ENCODE measurements at regions not wholly inside any gene's neighbourhood (a gene's known extent, or its start where the extent isn't known, plus 50 kb on each side); places are given as distances from the start of the nearest gene placed in this dataset.

DNA sequence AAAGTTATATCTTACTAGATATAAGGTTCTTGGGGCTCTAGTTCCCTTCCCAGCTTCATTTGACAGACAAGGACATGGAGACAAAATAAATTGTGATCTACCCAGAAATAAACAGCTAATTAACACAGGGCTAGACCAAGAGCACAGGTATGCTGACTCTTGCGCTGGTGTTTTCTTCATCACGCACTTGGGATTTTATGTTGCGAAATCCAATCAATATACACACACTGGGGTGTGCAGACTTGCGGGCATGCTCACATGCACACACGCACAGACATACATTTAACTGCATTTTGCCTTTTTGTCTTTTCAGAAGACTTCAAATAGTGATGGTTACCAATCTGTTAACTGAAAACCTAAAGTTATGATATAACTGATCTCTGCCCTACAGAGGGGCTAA lies 91.2 kb downstream of the LRATD1 start:
- CTCF ChIA-PET: no interaction called here
- ATAC-seq (ENCODE audit: low read depth): no peak
- Histone ChIP-seq H3K9ac (ENCODE audit: low read length) (no peak overlapping the region), H3K4me3 (ENCODE audit: control extremely low read depth in 1 of 5, extremely low read depth in 1 of 5, insufficient read depth in 1 of 5, low read depth in 2 of 5, low read length in 4 of 5) (no peak overlapping the region), H3K9me3 (ENCODE audit: control extremely low read depth in 1 of 3, control insufficient read depth in 2 of 3, insufficient read depth in 1 of 3, low read length in 2 of 3) (no peaks in the 10 kb centered on the region), H3K27ac (ENCODE audit: low read length in 2 of 2) (no peak overlapping the region), H3K27me3 (replicated peaks in 1 of 4; ENCODE audit: control extremely low read depth in 1 of 4, control insufficient read depth in 3 of 4, insufficient read depth in 4 of 4, low read length in 3 of 4) (no peaks in the 10 kb centered on the region), H3K36me3 (replicated peaks in 1 of 2; ENCODE audit: control extremely low read depth in 1 of 2, control insufficient read depth in 1 of 2, extremely low read depth in 1 of 2, insufficient read depth in 2 of 2, low read length in 1 of 2) (no peaks in the 10 kb centered on the region), H2AFZ (ENCODE audit: insufficient read depth, low read depth, low read length, poor library complexity, severe bottlenecking) (no peak overlapping the region), H3K79me2 (ENCODE audit: control insufficient read depth, insufficient read depth, low read length) (no peaks in the 10 kb centered on the region), H3K4me1 (ENCODE audit: control insufficient read depth in 2 of 2, insufficient read depth in 2 of 2, low read length in 2 of 2) (no peaks in the 10 kb centered on the region), H4K20me1 (ENCODE audit: control insufficient read depth, insufficient read depth, low read length, poor library complexity, severe bottlenecking) (no peaks in the 10 kb centered on the region), H3K4me2 (replicated peaks; ENCODE audit: low read depth, low read length, poor library complexity, severe bottlenecking) (no peak overlapping the region)
- intact Hi-C loops (cut with micrococcal nuclease): no loop called here
- POLR2A ChIA-PET: no interaction called here
- TF ChIP-seq, protein P1, sequence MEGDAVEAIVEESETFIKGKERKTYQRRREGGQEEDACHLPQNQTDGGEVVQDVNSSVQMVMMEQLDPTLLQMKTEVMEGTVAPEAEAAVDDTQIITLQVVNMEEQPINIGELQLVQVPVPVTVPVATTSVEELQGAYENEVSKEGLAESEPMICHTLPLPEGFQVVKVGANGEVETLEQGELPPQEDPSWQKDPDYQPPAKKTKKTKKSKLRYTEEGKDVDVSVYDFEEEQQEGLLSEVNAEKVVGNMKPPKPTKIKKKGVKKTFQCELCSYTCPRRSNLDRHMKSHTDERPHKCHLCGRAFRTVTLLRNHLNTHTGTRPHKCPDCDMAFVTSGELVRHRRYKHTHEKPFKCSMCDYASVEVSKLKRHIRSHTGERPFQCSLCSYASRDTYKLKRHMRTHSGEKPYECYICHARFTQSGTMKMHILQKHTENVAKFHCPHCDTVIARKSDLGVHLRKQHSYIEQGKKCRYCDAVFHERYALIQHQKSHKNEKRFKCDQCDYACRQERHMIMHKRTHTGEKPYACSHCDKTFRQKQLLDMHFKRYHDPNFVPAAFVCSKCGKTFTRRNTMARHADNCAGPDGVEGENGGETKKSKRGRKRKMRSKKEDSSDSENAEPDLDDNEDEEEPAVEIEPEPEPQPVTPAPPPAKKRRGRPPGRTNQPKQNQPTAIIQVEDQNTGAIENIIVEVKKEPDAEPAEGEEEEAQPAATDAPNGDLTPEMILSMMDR (IDR thresholded peaks at IDR 0.05): no peak
- TF ChIP-seq EZH2 (IDR thresholded peaks at IDR 0.05; ENCODE audit: borderline replicate concordance, insufficient read depth, low read depth, low read length, poor library complexity, severe bottlenecking): no peak
- DNase-seq: no peak
- Mint-ChIP-seq H3K27me3 (no peaks in the 10 kb centered on the region), H3K4me3 (no peak overlapping the region), H3K4me1 (no peaks in the 10 kb centered on the region), H3K27ac (no peak overlapping the region), H3K9me3 (ENCODE audit: insufficient read depth) (no peaks in the 10 kb centered on the region)
- WGBS (ENCODE audit: insufficient coverage): 95% methylated on average over 3 of the region's 5 CpGs

DNA sequence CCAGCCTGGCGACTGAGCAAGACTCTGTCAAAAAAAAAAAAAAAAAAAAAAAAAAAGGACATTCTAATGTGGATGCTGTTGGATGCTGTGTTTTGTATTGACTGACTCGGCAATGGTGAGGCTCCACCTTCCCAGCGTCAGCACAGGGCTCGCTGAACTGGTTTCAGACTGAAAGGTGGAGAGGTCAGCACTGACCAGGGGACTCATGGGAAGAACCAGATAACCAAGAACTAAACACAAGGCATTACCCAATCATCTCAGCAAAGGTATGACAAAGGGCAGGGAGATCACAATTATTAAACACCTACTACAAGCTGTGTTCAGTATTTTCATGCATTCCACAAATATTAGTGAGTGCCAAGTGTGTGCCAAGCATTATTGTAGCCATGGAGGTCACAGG lies 103.2 kb downstream of the LRATD1 start:
- no peaks in the 10 kb centered on the region for H3K79me2 ChIP-seq (ENCODE audit: control insufficient read depth, insufficient read depth, low read length)
- H3K27ac ChIP-seq (ENCODE audit: low read length in 2 of 2): no peak overlapping the region
- intact Hi-C loops (cut with micrococcal nuclease): no loop called here
- H2AFZ ChIP-seq (ENCODE audit: insufficient read depth, low read depth, low read length, poor library complexity, severe bottlenecking): no peak overlapping the region
- H3K4me1 Mint-ChIP-seq: no peaks in the 10 kb centered on the region
- no peaks in the 10 kb centered on the region for H3K27me3 Mint-ChIP-seq
- H3K27ac Mint-ChIP-seq: no peak overlapping the region
- no peak overlapping the region for H3K4me2 ChIP-seq (replicated peaks; ENCODE audit: low read depth, low read length, poor library complexity, severe bottlenecking)
- no peak overlapping the region for H3K4me3 Mint-ChIP-seq
- H3K9me3 ChIP-seq (ENCODE audit: control extremely low read depth in 1 of 3, control insufficient read depth in 2 of 3, insufficient read depth in 1 of 3, low read length in 2 of 3): peaks cover 0 to 2% (median 0%) of the 10 kb centered on the region in 3 donors
- no peak for ATAC-seq (ENCODE audit: low read depth)
- no peak for DNase-seq
- H3K36me3 ChIP-seq (replicated peaks in 1 of 2; ENCODE audit: control extremely low read depth in 1 of 2, control insufficient read depth in 1 of 2, extremely low read depth in 1 of 2, insufficient read depth in 2 of 2, low read length in 1 of 2): no peaks in the 10 kb centered on the region
- no peaks in the 10 kb centered on the region for H3K4me1 ChIP-seq (ENCODE audit: control insufficient read depth in 2 of 2, insufficient read depth in 2 of 2, low read length in 2 of 2)
- H3K27me3 ChIP-seq (replicated peaks in 1 of 4; ENCODE audit: control extremely low read depth in 1 of 4, control insufficient read depth in 3 of 4, insufficient read depth in 4 of 4, low read length in 3 of 4): no peaks in the 10 kb centered on the region
- H3K9ac ChIP-seq (ENCODE audit: low read length): no peak overlapping the region
- H3K9me3 Mint-ChIP-seq (ENCODE audit: insufficient read depth): peaks cover 3% of the 10 kb centered on the region
- CTCF ChIA-PET: no interaction called here
- POLR2A ChIA-PET: no interaction called here
- TF ChIP-seq EZH2 (IDR thresholded peaks at IDR 0.05; ENCODE audit: borderline replicate concordance, insufficient read depth, low read depth, low read length, poor library complexity, severe bottlenecking): no peak
- TF ChIP-seq, protein P1 (IDR thresholded peaks at IDR 0.05): no peak
- 93% methylated on average over 3 of the region's 4 CpGs for WGBS (ENCODE audit: insufficient coverage)
- H4K20me1 ChIP-seq (ENCODE audit: control insufficient read depth, insufficient read depth, low read length, poor library complexity, severe bottlenecking): no peaks in the 10 kb centered on the region
- no peak overlapping the region for H3K4me3 ChIP-seq (ENCODE audit: control extremely low read depth in 1 of 5, extremely low read depth in 1 of 5, insufficient read depth in 1 of 5, low read depth in 2 of 5, low read length in 4 of 5)

Measured in B cell (primary cell).